HCT116 (cell line): ENCODE measurements at regions not wholly inside any gene's neighbourhood (a gene's known extent, or its start where the extent isn't known, plus 50 kb on each side); places are given as distances from the start of the nearest gene placed in this dataset.

ENCODE experiments used
- ATAC-seq: fragments of 200-7000 bp; cut with Tn5 transposase; 2 replicates; pipeline ENCODE4 v1.9.1; 2020; ENCODE audit warnings: mild to moderate bottlenecking, moderate library complexity
- BruUV-seq: library from RNA; stranded (reverse); fragments of 400-500 nt; replicated peaks from 2 replicates; lab custom pipeline; 2021; lab: Mats Ljungman, UMichigan
- CTCF ChIA-PET: fragments of 300-600 bp; sonication (Branson Sonifier 250); formaldehyde crosslinking; loops from one replicate; lab custom pipeline; 2021; ENCODE audit warnings: antibody characterized with exemption; lab: Charles Lee
- POLR2A ChIA-PET: fragments of 300-600, 350-600 bp; sonication (Branson Sonifier 250); formaldehyde crosslinking; loops from one replicate; lab custom pipeline; 2021; ENCODE audit warnings: antibody characterized with exemption; lab: Charles Lee
- RAD21 ChIA-PET, 2 experiments: fragments of 300-600 bp; sonication (Branson Sonifier 250); formaldehyde crosslinking; loops; one replicate each; lab custom pipeline; 2023; ENCODE audit warnings: low total read pairs in 2 of 2; ENCODE audit not compliant: uncharacterized antibody in 2 of 2, unreplicated experiment in 2 of 2, low non-redundant PET in 1 of 2; lab: Charles Lee
- DNase-seq: peaks from one replicate; pipeline ENCODE4 v3.0.0-alpha.2; 2010; ENCODE audit warnings: low read depth, low spot score
- H2AFZ ChIP-seq: fragments of 200-600 bp; shearing (Covaris generic), sonication (generic); 2 replicates; pipeline ENCODE4 v1.6.1; 2017; ENCODE audit warnings: low read depth, mixed run types, mixed read lengths, antibody characterized with exemption, low read length; ENCODE audit not compliant: poor library complexity, severe bottlenecking
- H3K27ac ChIP-seq: 2 replicates; pipeline ENCODE4 v1.5.1; 2012; ENCODE audit warnings: low read depth, low read length
- H3K27me3 ChIP-seq: fragments of 200-600 bp; sonication (generic); 2 replicates; pipeline ENCODE4 v1.6.1; 2016; ENCODE audit warnings: mixed run types, low read length, mixed read lengths; ENCODE audit not compliant: insufficient read depth
- H3K36me3 ChIP-seq, 2 experiments: fragments of 200-500 bp in 1 of 2; fragments of 200-600 bp in 1 of 2; sonication (Bioruptor generic) in 1 of 2; sonication (generic) in 1 of 2; 2 replicates each; pipeline versions ENCODE4 v1.5.1 to v1.6.1; 2014 to 2016; ENCODE audit warnings: low read length in 2 of 2, inconsistent platforms in 1 of 2, mixed read lengths in 1 of 2, mixed run types in 1 of 2; ENCODE audit not compliant: insufficient read depth in 2 of 2, control insufficient read depth in 1 of 2
- H3K4me1 ChIP-seq, 2 experiments: fragments of 200-600 bp in 1 of 2; sonication (generic) in 1 of 2; 2 replicates each; pipeline versions ENCODE4 v1.5.1 to v1.6.1; 2012 to 2017; ENCODE audit warnings: low read length in 2 of 2, inconsistent platforms in 1 of 2, mild to moderate bottlenecking in 1 of 2, mixed read lengths in 1 of 2, mixed run types in 1 of 2, moderate library complexity in 1 of 2; ENCODE audit not compliant: insufficient read depth in 2 of 2, control insufficient read depth in 1 of 2
- H3K4me2 ChIP-seq: fragments of 200-600 bp; sonication (generic); 2 replicates; pipeline ENCODE4 v1.6.1; 2017; ENCODE audit warnings: mixed run types, low read length, mixed read lengths
- H3K4me3 ChIP-seq, 2 experiments: fragments of 200-600 bp in 1 of 2; sonication (generic) in 1 of 2; replicated peaks in 1 of 2; 2 replicates each; pipeline ENCODE4 v1.5.1; 2011 to 2016; ENCODE audit warnings: low read length in 2 of 2, control low read depth in 1 of 2, low read depth in 1 of 2, mild to moderate bottlenecking in 1 of 2, mixed read lengths in 1 of 2, mixed run types in 1 of 2
- H3K79me2 ChIP-seq: fragments of 200-600 bp; sonication (generic); 2 replicates; pipeline ENCODE4 v1.6.1; 2017; ENCODE audit warnings: mild to moderate bottlenecking, mixed run types, low read length, moderate library complexity, mixed read lengths; ENCODE audit not compliant: insufficient read depth
- H3K9ac ChIP-seq: fragments of 200-600 bp; sonication (generic); 2 replicates; pipeline ENCODE4 v1.6.1; 2016; ENCODE audit warnings: low read length, mixed read lengths
- H3K9me2 ChIP-seq: fragments of 200-600 bp; sonication (generic), shearing (Covaris generic); 2 replicates; pipeline ENCODE4 v1.6.1; 2017; ENCODE audit warnings: mixed run types, mild to moderate bottlenecking, moderate library complexity; ENCODE audit not compliant: insufficient read depth
- H3K9me3 ChIP-seq, 2 experiments: fragments of 200-500 bp in 1 of 2; fragments of 200-600 bp in 1 of 2; sonication (Bioruptor generic) in 1 of 2; sonication (generic) in 1 of 2; 2 replicates each; pipeline ENCODE4 v1.6.1; 2014 to 2017; ENCODE audit warnings: low read length in 2 of 2, mixed read lengths in 2 of 2, inconsistent platforms in 1 of 2, low read depth in 1 of 2, mild to moderate bottlenecking in 1 of 2, mixed run types in 1 of 2, moderate library complexity in 1 of 2; ENCODE audit not compliant: control insufficient read depth in 1 of 2, insufficient read depth in 1 of 2
- H4K20me1 ChIP-seq: fragments of 200-600 bp; sonication (generic), shearing (Covaris generic); 2 replicates; pipeline ENCODE4 v1.6.1; 2017; ENCODE audit warnings: mixed run types, mild to moderate bottlenecking, moderate library complexity; ENCODE audit not compliant: insufficient read depth
- CBX3 ChIP-seq: IDR thresholded peaks from 2 replicates; pipeline ENCODE4 v1.6.1; 2012; ENCODE audit warnings: low read depth
- EGR1 ChIP-seq: IDR thresholded peaks from 2 replicates; pipeline ENCODE4 v1.6.1; 2012; ENCODE audit warnings: low read depth
- ELF1 ChIP-seq: IDR thresholded peaks from 2 replicates; pipeline ENCODE4 v1.6.1; 2012; ENCODE audit warnings: low read depth, borderline replicate concordance
- EZH2 ChIP-seq: fragments of 200-600 bp; sonication (generic); IDR thresholded peaks from 2 replicates; pipeline ENCODE4 v1.6.1; 2017; ENCODE audit warnings: antibody characterized with exemption, mixed run types
- POLR2AphosphoS5 ChIP-seq: IDR thresholded peaks from 2 replicates; pipeline ENCODE4 v1.6.1; 2011; ENCODE audit warnings: mild to moderate bottlenecking, low read depth, low read length, moderate library complexity
- SIN3A ChIP-seq: IDR thresholded peaks from 2 replicates; pipeline ENCODE4 v1.6.1; 2012; ENCODE audit warnings: low read depth
- SRF ChIP-seq: IDR thresholded peaks from 2 replicates; pipeline ENCODE4 v1.6.1; 2012; ENCODE audit warnings: low read depth
- TCF7L2 ChIP-seq: IDR thresholded peaks from 2 replicates; pipeline ENCODE4 v1.7.0; 2011; ENCODE audit warnings: borderline replicate concordance, inconsistent platforms; ENCODE audit not compliant: insufficient read depth, insufficient read length; ENCODE audit errors: extremely low read depth
- ZNF274 ChIP-seq: fragments of 200-500 bp; sonication (Bioruptor generic); IDR thresholded peaks from 2 replicates; pipeline ENCODE4 v1.6.1; 2014; ENCODE audit warnings: mild to moderate bottlenecking, low read depth, low read length, inconsistent platforms
- intact Hi-C: fragments of 100-400 bp; cut with micrococcal nuclease; formaldehyde crosslinking; loops from 2 replicates; pipeline ENCODE4 v1.10.0; 2022
- TF ChIP-seq, protein P1 (sequence below): IDR thresholded peaks from 2 replicates; pipeline ENCODE4 v1.6.1; 2012
- TF ChIP-seq, protein P2 (sequence below), 3 experiments: fragments of 200-600 bp in 1 of 3; sonication (generic) in 1 of 3; IDR thresholded peaks in 2 of 3; conservative IDR thresholded peaks in 1 of 3; 2 replicates each; pipeline ENCODE4 v1.5.1; 2012 to 2017; ENCODE audit warnings: low read depth in 2 of 3, low read length in 2 of 3, antibody characterized with exemption in 1 of 3, borderline replicate concordance in 1 of 3, control low read depth in 1 of 3, mild to moderate bottlenecking in 1 of 3, mixed read lengths in 1 of 3, mixed run types in 1 of 3, moderate library complexity in 1 of 3; ENCODE audit not compliant: insufficient read depth in 1 of 3
- TF ChIP-seq, protein P3 (sequence below): IDR thresholded peaks from 2 replicates; pipeline ENCODE4 v1.6.1; 2011; ENCODE audit warnings: mild to moderate bottlenecking, low read length, moderate library complexity; ENCODE audit not compliant: insufficient replicate concordance; ENCODE audit errors: extremely low read depth

DNA sequence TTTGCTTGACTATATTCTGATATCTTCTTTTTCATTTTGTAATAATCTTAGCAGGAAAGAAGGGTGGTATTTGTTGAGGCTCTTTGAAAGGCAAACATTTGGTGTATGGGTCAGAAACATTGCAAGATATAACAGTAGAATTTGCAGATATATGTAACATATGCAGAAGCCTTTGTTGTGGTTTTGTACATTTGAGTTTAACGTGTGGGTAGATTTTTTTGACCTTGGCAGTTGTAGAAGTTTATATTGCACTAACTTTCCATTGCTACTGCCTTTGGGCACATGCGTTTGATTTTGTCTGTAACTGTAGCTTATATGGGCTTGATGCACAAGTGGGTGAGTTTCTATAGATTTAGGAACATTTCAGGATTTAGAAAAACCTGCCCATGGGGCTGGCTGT is 78.5 kb upstream of the SPRY2 start:
- no TSS peak for BruUV-seq

More for the DNA sequence above, 78.5 kb upstream of the SPRY2 start:
- POLR2A ChIA-PET, result interaction anchor here (0.5 kb wide), 1 partner anchor 20 kb away, joined by 6 read pairs; no protein-coding TSS in a partner anchor
- RAD21 ChIA-PET, result no interaction called here
- H3K4me1 ChIP-seq, result no peaks in the 10 kb centered on the region
- H3K9me2 ChIP-seq, result no peaks in the 10 kb centered on the region
- no peaks in the 10 kb centered on the region for H3K79me2 ChIP-seq
- CTCF ChIA-PET, result no interaction called here
- DNase-seq, result no peak
- H3K27ac ChIP-seq, result no peak overlapping the region
- no peaks in the 10 kb centered on the region for H3K27me3 ChIP-seq
- TF ChIP-seq EZH2 (no peak), TCF7L2 (no peak), SIN3A (no peak), ELF1 (no peak), EGR1 (no peak), SRF (no peak), ZNF274 (no peak), POLR2AphosphoS5 (no peak), CBX3 (no peak)
- TF ChIP-seq, protein P1, sequence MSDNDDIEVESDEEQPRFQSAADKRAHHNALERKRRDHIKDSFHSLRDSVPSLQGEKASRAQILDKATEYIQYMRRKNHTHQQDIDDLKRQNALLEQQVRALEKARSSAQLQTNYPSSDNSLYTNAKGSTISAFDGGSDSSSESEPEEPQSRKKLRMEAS, result no peak
- TF ChIP-seq, protein P2, sequence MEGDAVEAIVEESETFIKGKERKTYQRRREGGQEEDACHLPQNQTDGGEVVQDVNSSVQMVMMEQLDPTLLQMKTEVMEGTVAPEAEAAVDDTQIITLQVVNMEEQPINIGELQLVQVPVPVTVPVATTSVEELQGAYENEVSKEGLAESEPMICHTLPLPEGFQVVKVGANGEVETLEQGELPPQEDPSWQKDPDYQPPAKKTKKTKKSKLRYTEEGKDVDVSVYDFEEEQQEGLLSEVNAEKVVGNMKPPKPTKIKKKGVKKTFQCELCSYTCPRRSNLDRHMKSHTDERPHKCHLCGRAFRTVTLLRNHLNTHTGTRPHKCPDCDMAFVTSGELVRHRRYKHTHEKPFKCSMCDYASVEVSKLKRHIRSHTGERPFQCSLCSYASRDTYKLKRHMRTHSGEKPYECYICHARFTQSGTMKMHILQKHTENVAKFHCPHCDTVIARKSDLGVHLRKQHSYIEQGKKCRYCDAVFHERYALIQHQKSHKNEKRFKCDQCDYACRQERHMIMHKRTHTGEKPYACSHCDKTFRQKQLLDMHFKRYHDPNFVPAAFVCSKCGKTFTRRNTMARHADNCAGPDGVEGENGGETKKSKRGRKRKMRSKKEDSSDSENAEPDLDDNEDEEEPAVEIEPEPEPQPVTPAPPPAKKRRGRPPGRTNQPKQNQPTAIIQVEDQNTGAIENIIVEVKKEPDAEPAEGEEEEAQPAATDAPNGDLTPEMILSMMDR (IDR thresholded peaks at IDR 0.05 in 2 of 3, conservative IDR thresholded peaks at IDR 0.05 in 1 of 3; ENCODE audit: borderline replicate concordance in 1 of 3, insufficient read depth in 1 of 3, low read depth in 2 of 3, low read length in 2 of 3), result no peak
- TF ChIP-seq, protein P3, sequence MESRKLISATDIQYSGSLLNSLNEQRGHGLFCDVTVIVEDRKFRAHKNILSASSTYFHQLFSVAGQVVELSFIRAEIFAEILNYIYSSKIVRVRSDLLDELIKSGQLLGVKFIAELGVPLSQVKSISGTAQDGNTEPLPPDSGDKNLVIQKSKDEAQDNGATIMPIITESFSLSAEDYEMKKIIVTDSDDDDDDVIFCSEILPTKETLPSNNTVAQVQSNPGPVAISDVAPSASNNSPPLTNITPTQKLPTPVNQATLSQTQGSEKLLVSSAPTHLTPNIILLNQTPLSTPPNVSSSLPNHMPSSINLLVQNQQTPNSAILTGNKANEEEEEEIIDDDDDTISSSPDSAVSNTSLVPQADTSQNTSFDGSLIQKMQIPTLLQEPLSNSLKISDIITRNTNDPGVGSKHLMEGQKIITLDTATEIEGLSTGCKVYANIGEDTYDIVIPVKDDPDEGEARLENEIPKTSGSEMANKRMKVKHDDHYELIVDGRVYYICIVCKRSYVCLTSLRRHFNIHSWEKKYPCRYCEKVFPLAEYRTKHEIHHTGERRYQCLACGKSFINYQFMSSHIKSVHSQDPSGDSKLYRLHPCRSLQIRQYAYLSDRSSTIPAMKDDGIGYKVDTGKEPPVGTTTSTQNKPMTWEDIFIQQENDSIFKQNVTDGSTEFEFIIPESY, result no peak
- intact Hi-C loops, result no loop called here
- H3K9me3 ChIP-seq, result peaks cover 0 to 5% of the 10 kb centered on the region in 2 experiments; a peak in 2 of 4 replicates
- no peak overlapping the region for H2AFZ ChIP-seq
- H3K4me2 ChIP-seq, result no peak overlapping the region
- ATAC-seq, result no peak
- no peak overlapping the region for H3K9ac ChIP-seq
- no peaks in the 10 kb centered on the region for H3K36me3 ChIP-seq
- no peak overlapping the region for H3K4me3 ChIP-seq
- no peaks in the 10 kb centered on the region for H4K20me1 ChIP-seq
